HL-60/S4 (cell line): ENCODE measurements at regions not wholly inside any gene's neighbourhood (a gene's known extent, or its start where the extent isn't known, plus 50 kb on each side); places are given as distances from the start of the nearest gene placed in this dataset.

Experiments used
- in situ Hi-C: fragments of 300-500 bp; cut with MboI; formaldehyde crosslinking; loops from 2 replicates; pipeline ENCODE4 v1.14.3; 2022; ENCODE audit warnings: low sequenced_read_pairs

- in situ Hi-C loops, result no loop called here
These were observed 50.9 kb upstream of the TUT7 start for GRCh38 chr9:86405086-86405491.
